SU-DHL-6 (cell line): ENCODE measurements at regions not wholly inside any gene's neighbourhood (a gene's known extent, or its start where the extent isn't known, plus 50 kb on each side); places are given as distances from the start of the nearest gene placed in this dataset.

Source experiments
- EZH2phosphoT487 ChIP-seq: fragments of 200-600 bp; sonication (generic), shearing (Covaris generic); conservative IDR thresholded peaks from 2 replicates; pipeline ENCODE4 v1.6.1; 2018; ENCODE audit warnings: mild to moderate bottlenecking, antibody characterized with exemption, low read length, moderate library complexity, mixed read lengths
- TF ChIP-seq, protein P1 (sequence below): fragments of 200-600 bp; sonication (generic); IDR thresholded peaks from one replicate; pipeline ENCODE4 v1.5.1; 2017; ENCODE audit warnings: antibody characterized with exemption, mild to moderate bottlenecking, low read length, moderate library complexity; ENCODE audit not compliant: insufficient read depth, poor library complexity, severe bottlenecking

- TF ChIP-seq, protein P1, sequence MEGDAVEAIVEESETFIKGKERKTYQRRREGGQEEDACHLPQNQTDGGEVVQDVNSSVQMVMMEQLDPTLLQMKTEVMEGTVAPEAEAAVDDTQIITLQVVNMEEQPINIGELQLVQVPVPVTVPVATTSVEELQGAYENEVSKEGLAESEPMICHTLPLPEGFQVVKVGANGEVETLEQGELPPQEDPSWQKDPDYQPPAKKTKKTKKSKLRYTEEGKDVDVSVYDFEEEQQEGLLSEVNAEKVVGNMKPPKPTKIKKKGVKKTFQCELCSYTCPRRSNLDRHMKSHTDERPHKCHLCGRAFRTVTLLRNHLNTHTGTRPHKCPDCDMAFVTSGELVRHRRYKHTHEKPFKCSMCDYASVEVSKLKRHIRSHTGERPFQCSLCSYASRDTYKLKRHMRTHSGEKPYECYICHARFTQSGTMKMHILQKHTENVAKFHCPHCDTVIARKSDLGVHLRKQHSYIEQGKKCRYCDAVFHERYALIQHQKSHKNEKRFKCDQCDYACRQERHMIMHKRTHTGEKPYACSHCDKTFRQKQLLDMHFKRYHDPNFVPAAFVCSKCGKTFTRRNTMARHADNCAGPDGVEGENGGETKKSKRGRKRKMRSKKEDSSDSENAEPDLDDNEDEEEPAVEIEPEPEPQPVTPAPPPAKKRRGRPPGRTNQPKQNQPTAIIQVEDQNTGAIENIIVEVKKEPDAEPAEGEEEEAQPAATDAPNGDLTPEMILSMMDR, result no peak
- no peak for TF ChIP-seq EZH2phosphoT487
Observed at GRCh38 chr2:41878056-41878455, 169.8 kb upstream of the PKDCC start.
